ENCODE measurements at regions not wholly inside any gene's neighbourhood (a gene's known extent, or its start where the extent isn't known, plus 50 kb on each side); places are given as distances from the start of the nearest gene placed in this dataset.

GRCh38 chr13:67614579-67614978 is 384.4 kb upstream of the PCDH9 start:
- BruUV-seq (replicated peaks), result no TSS peak
- no peak for DNase-seq (ENCODE audit: low spot score)
- TF ChIP-seq EZH2 (IDR thresholded peaks at IDR 0.05; ENCODE audit: borderline replicate concordance, low read depth, low read length, poor library complexity, severe bottlenecking), result no peak
- no peak for TF ChIP-seq CTCF (conservative IDR thresholded peaks at IDR 0.05; ENCODE audit: low read depth, low read length)
- H3K27ac ChIP-seq (ENCODE audit: low read depth, low read length, poor library complexity, severe bottlenecking), result no peak overlapping the region
- H3K4me3 ChIP-seq (ENCODE audit: low read depth, low read length, poor library complexity, severe bottlenecking), result no peak overlapping the region
- H3K36me3 ChIP-seq (ENCODE audit: insufficient read depth, low read length, poor library complexity, severe bottlenecking), result no peaks in the 10 kb centered on the region
- peaks cover 1% of the 10 kb centered on the region for H3K4me1 ChIP-seq (ENCODE audit: insufficient read depth, low read length, poor library complexity, severe bottlenecking)
- H3K9me3 ChIP-seq (ENCODE audit: low read depth, low read length, poor library complexity, severe bottlenecking), result no peaks in the 10 kb centered on the region
- intact Hi-C loops (cut with micrococcal nuclease; ENCODE audit: unreplicated experiment), result no loop called here
- POLR2A ChIA-PET (ENCODE audit: low non-redundant PET), result no interaction called here
- CTCF ChIA-PET, result no interaction called here
- no peaks in the 10 kb centered on the region for H3K27me3 ChIP-seq (replicated peaks; ENCODE audit: insufficient read depth, low read depth, low read length, poor library complexity)

- ChIA-PET POLR2A (ENCODE audit: low non-redundant PET) (no interaction called here), CTCF (no interaction called here)
- no TSS peak for BruUV-seq (replicated peaks)
- no peaks in the 10 kb centered on the region for H3K9me3 ChIP-seq (ENCODE audit: low read depth, low read length, poor library complexity, severe bottlenecking)
- intact Hi-C loops (cut with micrococcal nuclease; ENCODE audit: unreplicated experiment), result no loop called here
- no peak for DNase-seq (ENCODE audit: low spot score)
- TF ChIP-seq EZH2 (IDR thresholded peaks at IDR 0.05; ENCODE audit: borderline replicate concordance, low read depth, low read length, poor library complexity, severe bottlenecking), result no peak
- no peak for TF ChIP-seq CTCF (conservative IDR thresholded peaks at IDR 0.05; ENCODE audit: low read depth, low read length)
- no peak overlapping the region for H3K27ac ChIP-seq (ENCODE audit: low read depth, low read length, poor library complexity, severe bottlenecking)
- H3K4me1 ChIP-seq (ENCODE audit: insufficient read depth, low read length, poor library complexity, severe bottlenecking), result no peaks in the 10 kb centered on the region
- H3K36me3 ChIP-seq (ENCODE audit: insufficient read depth, low read length, poor library complexity, severe bottlenecking), result no peaks in the 10 kb centered on the region
- no peak overlapping the region for H3K4me3 ChIP-seq (ENCODE audit: low read depth, low read length, poor library complexity, severe bottlenecking)
- H3K27me3 ChIP-seq (replicated peaks; ENCODE audit: insufficient read depth, low read depth, low read length, poor library complexity), result no peaks in the 10 kb centered on the region
These were observed 383.9 kb upstream of the PCDH9 start for GRCh38 chr13:67614013-67614412.

- no peak overlapping the region for H3K4me3 ChIP-seq (ENCODE audit: low read depth, low read length, poor library complexity, severe bottlenecking)
- no TSS peak for BruUV-seq (replicated peaks)
- H3K27ac ChIP-seq (ENCODE audit: low read depth, low read length, poor library complexity, severe bottlenecking), result no peak overlapping the region
- no peak for DNase-seq (ENCODE audit: low spot score)
- no peaks in the 10 kb centered on the region for H3K9me3 ChIP-seq (ENCODE audit: low read depth, low read length, poor library complexity, severe bottlenecking)
- CTCF ChIA-PET, result no interaction called here
- no peaks in the 10 kb centered on the region for H3K36me3 ChIP-seq (ENCODE audit: insufficient read depth, low read length, poor library complexity, severe bottlenecking)
- intact Hi-C loops (cut with micrococcal nuclease; ENCODE audit: unreplicated experiment), result no loop called here
- H3K27me3 ChIP-seq (replicated peaks; ENCODE audit: insufficient read depth, low read depth, low read length, poor library complexity), result no peaks in the 10 kb centered on the region
- TF ChIP-seq EZH2 (IDR thresholded peaks at IDR 0.05; ENCODE audit: borderline replicate concordance, low read depth, low read length, poor library complexity, severe bottlenecking) (no peak), CTCF (conservative IDR thresholded peaks at IDR 0.05; ENCODE audit: low read depth, low read length) (no peak)
- no peaks in the 10 kb centered on the region for H3K4me1 ChIP-seq (ENCODE audit: insufficient read depth, low read length, poor library complexity, severe bottlenecking)
- POLR2A ChIA-PET (ENCODE audit: low non-redundant PET), result no interaction called here
These were observed 358.5 kb upstream of the PCDH9 start for GRCh38 chr13:67588607-67589006.

Measured in A673 (cell line).